Stimulated activated naive CD8-positive, alpha-beta T cell treated with anti-CD3 and anti-CD28 coated beads, Interleukin-15, amount 100 ng/mL, for 72 hours (primary cell): ENCODE measurements at regions not wholly inside any gene's neighbourhood (a gene's known extent, or its start where the extent isn't known, plus 50 kb on each side); places are given as distances from the start of the nearest gene placed in this dataset.
"Not testable (repeated sequence)": the region's sequence is repeated elsewhere in the genome, so short reads cannot be mapped to it uniquely, and the experiment has no call there.

ENCODE experiments used
- ATAC-seq: fragments of 150-1000 bp; cut with Tn5 transposase; 2 replicates; pipeline ENCODE4 v1.10.0; 2021; ENCODE audit warnings: mild to moderate bottlenecking, moderate library complexity
- DNase-seq, 2 donors: peaks; one replicate each; pipeline ENCODE4 v3.0.0; 2021 to 2022
- H3K27ac Mint-ChIP-seq, 2 donors: one replicate each; pipeline ENCODE4 v1.8.0; 2022; ENCODE audit warnings: mild to moderate bottlenecking in 2 of 2, mixed read lengths in 2 of 2, moderate library complexity in 2 of 2
- H3K27me3 Mint-ChIP-seq: one replicate; pipeline ENCODE4 v1.8.0; 2022; ENCODE audit warnings: mixed read lengths
- H3K4me1 Mint-ChIP-seq: one replicate; pipeline ENCODE4 v1.8.0; 2022; ENCODE audit warnings: mild to moderate bottlenecking, mixed read lengths
- H3K4me3 Mint-ChIP-seq, 2 donors: one replicate each; pipeline ENCODE4 v1.8.0; 2022; ENCODE audit warnings: mild to moderate bottlenecking in 2 of 2, mixed read lengths in 2 of 2, moderate library complexity in 1 of 2
- H3K9me3 Mint-ChIP-seq, 2 donors: one replicate each; pipeline ENCODE4 v1.8.0; 2022; ENCODE audit warnings: mixed read lengths in 2 of 2

GRCh38 chr6:132210886-132211563 lies 190.2 kb downstream of the MOXD1 start:
- Mint-ChIP-seq H3K4me1 (no peaks in the 10 kb centered on the region), H3K9me3 (no peaks in the 10 kb centered on the region), H3K27me3 (peaks cover 43% of the 10 kb centered on the region), H3K4me3 (no peak overlapping the region), H3K27ac (no peak overlapping the region)
- DNase-seq, result no peak
- no peak for ATAC-seq

- H3K27ac Mint-ChIP-seq, result no peak overlapping the region
- H3K4me3 Mint-ChIP-seq, result no peak overlapping the region
- DNase-seq (no peak), ATAC-seq (no peak)
- H3K27me3 Mint-ChIP-seq, result peaks cover 45% of the 10 kb centered on the region
- H3K9me3 Mint-ChIP-seq, result no peaks in the 10 kb centered on the region
- H3K4me1 Mint-ChIP-seq, result no peaks in the 10 kb centered on the region
Measured at GRCh38 chr6:132209351-132209750, 191.9 kb downstream of the MOXD1 start.

GRCh38 chr6:132207991-132208390 lies 193.3 kb downstream of the MOXD1 start:
- Mint-ChIP-seq H3K9me3 (no peaks in the 10 kb centered on the region), H3K4me3 (no peak overlapping the region), H3K27me3 (peaks cover 45% of the 10 kb centered on the region), H3K4me1 (no peaks in the 10 kb centered on the region), H3K27ac (no peak overlapping the region)
- ATAC-seq, result no peak
- no peak for DNase-seq

- no peaks in the 10 kb centered on the region for H3K4me1 Mint-ChIP-seq
- no peak overlapping the region for H3K27ac Mint-ChIP-seq
- DNase-seq (no peak), ATAC-seq (no peak)
- H3K9me3 Mint-ChIP-seq, result no peaks in the 10 kb centered on the region
- H3K27me3 Mint-ChIP-seq, result peaks cover 45% of the 10 kb centered on the region
- H3K4me3 Mint-ChIP-seq, result no peak overlapping the region
Measured at GRCh38 chr6:132205946-132206345, 195.3 kb downstream of the MOXD1 start.

- Mint-ChIP-seq H3K27ac (no peak overlapping the region), H3K9me3 (no peaks in the 10 kb centered on the region), H3K4me3 (no peak overlapping the region), H3K27me3 (peaks cover 36% of the 10 kb centered on the region), H3K4me1 (no peaks in the 10 kb centered on the region)
- ATAC-seq, result no peak
- DNase-seq, result no peak
Measured at GRCh38 chr6:132204591-132204990, 196.7 kb downstream of the MOXD1 start.

- Mint-ChIP-seq H3K4me3 (no peak overlapping the region), H3K27me3 (peaks cover 17% of the 10 kb centered on the region), H3K27ac (no peak overlapping the region), H3K4me1 (no peaks in the 10 kb centered on the region), H3K9me3 (no peaks in the 10 kb centered on the region)
- DNase-seq (no peak), ATAC-seq (no peak)
Measured at GRCh38 chr6:132202574-132202973, 198.7 kb downstream of the MOXD1 start.

GRCh38 chr6:132199343-132199742 lies 201.9 kb downstream of the MOXD1 start:
- ATAC-seq (no peak), DNase-seq (no peak)
- H3K9me3 Mint-ChIP-seq, result no peaks in the 10 kb centered on the region
- no peaks in the 10 kb centered on the region for H3K27me3 Mint-ChIP-seq
- H3K4me1 Mint-ChIP-seq, result no peaks in the 10 kb centered on the region
- H3K4me3 Mint-ChIP-seq, result no peak overlapping the region
- H3K27ac Mint-ChIP-seq, result no peak overlapping the region

GRCh38 chr6:132198896-132199295 lies 202.4 kb downstream of the MOXD1 start:
- H3K4me3 Mint-ChIP-seq, result no peak overlapping the region
- H3K27me3 Mint-ChIP-seq, result no peaks in the 10 kb centered on the region
- H3K27ac Mint-ChIP-seq, result no peak overlapping the region
- no peaks in the 10 kb centered on the region for H3K9me3 Mint-ChIP-seq
- no peak for ATAC-seq
- no peaks in the 10 kb centered on the region for H3K4me1 Mint-ChIP-seq
- DNase-seq, result no peak

- Mint-ChIP-seq H3K27ac (no peak overlapping the region), H3K27me3 (no peaks in the 10 kb centered on the region), H3K4me3 (no peak overlapping the region), H3K9me3 (no peaks in the 10 kb centered on the region), H3K4me1 (no peaks in the 10 kb centered on the region)
- no peak for DNase-seq
- ATAC-seq, result no peak
Measured at GRCh38 chr6:132198040-132198439, 203.2 kb downstream of the MOXD1 start.

GRCh38 chr6:132194529-132194928 lies 206.7 kb downstream of the MOXD1 start:
- ATAC-seq (no peak), DNase-seq (no peak)
- no peaks in the 10 kb centered on the region for H3K9me3 Mint-ChIP-seq
- no peaks in the 10 kb centered on the region for H3K27me3 Mint-ChIP-seq
- no peak overlapping the region for H3K4me3 Mint-ChIP-seq
- H3K27ac Mint-ChIP-seq, result no peak overlapping the region
- no peaks in the 10 kb centered on the region for H3K4me1 Mint-ChIP-seq

GRCh38 chr6:132192631-132193030 lies 208.6 kb downstream of the MOXD1 start:
- H3K4me1 Mint-ChIP-seq, result no peaks in the 10 kb centered on the region
- no peak for DNase-seq
- H3K9me3 Mint-ChIP-seq, result no peaks in the 10 kb centered on the region
- no peaks in the 10 kb centered on the region for H3K27me3 Mint-ChIP-seq
- ATAC-seq, result no peak
- H3K27ac Mint-ChIP-seq, result no peak overlapping the region
- H3K4me3 Mint-ChIP-seq, result no peak overlapping the region

GRCh38 chr6:132190815-132191175 lies 210.5 kb downstream of the MOXD1 start:
- DNase-seq, result no peak
- Mint-ChIP-seq H3K27ac (no peak overlapping the region), H3K9me3 (no peaks in the 10 kb centered on the region), H3K4me3 (no peak overlapping the region), H3K27me3 (no peaks in the 10 kb centered on the region), H3K4me1 (no peaks in the 10 kb centered on the region)
- ATAC-seq, result no peak

- H3K4me3 Mint-ChIP-seq, result no peak overlapping the region
- ATAC-seq (no peak), DNase-seq (no peak)
Measured at GRCh38 chr6:132190097-132190814, 211.0 kb downstream of the MOXD1 start.

GRCh38 chr6:132188556-132189264 lies 212.6 kb downstream of the MOXD1 start:
- ATAC-seq (no peak), DNase-seq (no peak)
- Mint-ChIP-seq H3K27me3 (peaks cover 7% of the 10 kb centered on the region), H3K27ac (no peak overlapping the region), H3K4me3 (no peak overlapping the region), H3K4me1 (no peaks in the 10 kb centered on the region), H3K9me3 (peaks cover 0 to 8% of the 10 kb centered on the region in 2 donors)

More at GRCh38 chr6:132190097-132190814, 211.0 kb downstream of the MOXD1 start:
- Mint-ChIP-seq H3K4me1 (no peaks in the 10 kb centered on the region), H3K27ac (no peak overlapping the region), H3K27me3 (peaks cover 1% of the 10 kb centered on the region), H3K9me3 (no peaks in the 10 kb centered on the region)

GRCh38 chr6:132187816-132188215 lies 213.5 kb downstream of the MOXD1 start:
- Mint-ChIP-seq H3K4me1 (no peaks in the 10 kb centered on the region), H3K27me3 (peaks cover 7% of the 10 kb centered on the region), H3K4me3 (no peak overlapping the region), H3K9me3 (peaks cover 6 to 8% of the 10 kb centered on the region in 2 donors), H3K27ac (no peak overlapping the region)
- no peak for ATAC-seq
- no peak for DNase-seq

GRCh38 chr6:132184966-132185365 lies 216.3 kb downstream of the MOXD1 start:
- not testable (repeated sequence) for ATAC-seq, H3K4me1 Mint-ChIP-seq, H3K4me3 Mint-ChIP-seq, DNase-seq
- peaks cover 24% of the 10 kb centered on the region for H3K27me3 Mint-ChIP-seq
- H3K27ac Mint-ChIP-seq, result peak overlapping the region in 1 of 2 donors; percentile 57
- peaks cover 6 to 18% of the 10 kb centered on the region in 2 donors for H3K9me3 Mint-ChIP-seq
